HG02763 (cell line): ENCODE measurements at regions not wholly inside any gene's neighbourhood (a gene's known extent, or its start where the extent isn't known, plus 50 kb on each side); places are given as distances from the start of the nearest gene placed in this dataset.
"Not testable (repeated sequence)": the region's sequence is repeated elsewhere in the genome, so short reads cannot be mapped to it uniquely, and the experiment has no call there.

Experiments used
- ATAC-seq: cut with Tn5 transposase; IDR thresholded peaks from one replicate; pipeline ENCODE4 v1.9.1; 2021; ENCODE audit warnings: mild to moderate bottlenecking, moderate library complexity; ENCODE audit not compliant: unreplicated experiment

DNA sequence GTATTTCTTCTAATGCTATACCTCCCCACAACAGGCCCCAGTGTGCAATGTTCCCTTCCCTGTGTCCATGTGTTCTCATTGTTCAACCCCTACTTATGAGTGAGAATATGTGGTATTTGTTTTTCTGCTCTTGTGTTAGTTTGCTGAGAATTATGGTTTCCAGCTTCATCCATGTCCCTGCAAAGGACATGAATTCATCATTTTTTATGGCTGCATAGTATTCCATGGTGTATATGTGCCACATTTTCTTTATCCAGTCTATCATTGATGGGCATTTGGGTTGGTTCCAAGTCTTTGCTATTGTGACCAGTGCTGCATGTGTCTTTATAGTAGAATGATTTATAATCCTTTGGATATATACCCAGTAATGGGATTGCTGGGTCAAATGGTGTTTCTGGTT is 95.7 kb upstream of the HEY2 start:
- ATAC-seq: not testable (repeated sequence)

DNA sequence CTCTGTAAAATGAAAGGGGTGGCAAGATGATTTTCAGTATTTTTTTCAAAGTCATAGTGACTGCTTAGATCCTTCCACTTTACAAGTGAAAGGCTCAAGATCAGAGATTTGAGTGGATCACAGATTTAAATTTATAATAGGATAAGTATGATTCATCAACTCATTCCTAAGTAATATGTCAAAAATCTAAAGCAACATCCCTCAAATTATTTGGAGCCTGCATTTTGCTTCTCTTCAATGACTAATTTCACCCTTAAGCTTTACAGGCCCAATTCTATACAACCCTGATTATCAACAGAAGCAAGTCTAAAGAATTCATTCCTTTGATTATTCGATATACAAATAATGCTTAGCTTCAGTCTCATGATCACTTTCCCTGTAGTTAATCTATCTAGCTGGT is 93.9 kb upstream of the HEY2 start:
- no peak for ATAC-seq

DNA sequence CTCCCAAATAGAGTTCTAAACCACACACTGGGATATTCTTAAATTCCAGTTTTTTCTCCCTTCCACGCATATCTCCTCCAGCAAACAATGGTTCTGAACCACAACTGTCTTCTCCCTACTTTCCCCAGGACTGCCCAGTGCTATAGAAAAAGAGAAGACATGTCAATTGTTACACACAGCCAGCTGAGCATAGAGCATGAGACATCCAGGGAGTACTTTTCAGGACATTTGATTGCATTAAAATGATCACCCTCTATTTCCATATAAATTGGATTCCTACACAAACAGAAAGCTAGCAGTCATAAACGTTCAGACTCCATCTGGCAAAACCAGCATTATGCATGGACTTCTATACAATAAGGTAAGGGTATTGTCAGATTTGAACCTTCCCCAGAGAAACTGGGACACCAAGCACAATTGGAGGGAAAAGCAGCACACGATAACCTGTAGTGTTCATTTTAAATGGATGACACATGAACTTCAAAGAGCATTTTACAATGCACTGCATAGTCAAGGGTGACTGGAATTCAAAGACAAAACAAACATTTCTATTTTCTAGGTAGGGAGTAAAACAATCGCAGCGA is 93.1 kb upstream of the HEY2 start:
- ATAC-seq: no peak

DNA sequence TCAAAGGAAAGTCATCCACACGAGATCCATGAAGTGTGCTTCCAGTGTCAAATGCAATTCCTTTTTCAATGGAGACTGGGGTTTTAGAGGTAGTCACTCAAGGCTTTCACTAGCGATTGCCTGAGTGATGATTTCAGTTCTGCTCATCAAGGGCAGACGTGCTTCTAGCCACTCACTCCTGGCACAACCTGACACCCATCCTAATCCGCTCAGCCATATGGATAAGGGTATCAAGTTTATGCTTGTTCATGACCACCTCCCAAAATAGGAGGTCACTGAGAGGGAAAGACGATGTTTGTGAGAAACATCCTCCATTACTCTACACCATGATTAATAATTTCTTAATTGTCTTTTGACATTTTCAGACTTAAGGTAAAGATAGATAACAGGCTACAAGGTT is 91.3 kb upstream of the HEY2 start:
- no peak for ATAC-seq

DNA sequence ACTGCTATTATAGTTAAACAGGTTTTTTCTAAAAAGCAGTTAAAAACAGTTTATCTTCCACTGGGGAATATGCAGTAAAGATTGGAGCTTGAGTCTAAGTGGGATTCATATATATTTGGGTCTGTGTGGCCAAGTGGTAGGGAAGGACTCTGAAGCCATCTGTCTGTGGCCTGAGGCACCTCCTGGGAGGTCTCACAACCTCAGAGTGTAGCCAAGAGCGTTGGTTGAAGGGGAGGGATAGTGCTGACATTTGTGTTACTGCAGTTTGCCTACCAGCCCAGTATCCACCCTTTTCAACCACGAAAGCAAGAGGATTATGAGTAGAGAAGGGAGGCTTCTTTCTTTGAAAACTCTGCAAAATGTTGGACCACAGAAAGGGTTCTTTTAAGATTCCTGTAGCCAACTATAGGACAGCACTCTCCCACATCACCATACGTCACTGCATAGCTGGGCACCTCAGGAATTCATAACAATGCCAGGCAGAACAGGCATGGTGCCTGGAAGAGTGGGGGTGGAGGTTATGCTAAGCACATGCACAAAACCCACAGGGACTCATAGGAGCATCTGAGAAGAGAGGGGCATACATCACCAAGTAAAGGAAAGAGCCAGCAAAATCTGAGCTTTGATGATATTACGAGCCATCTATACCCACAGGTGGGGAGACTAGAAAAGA is 90.5 kb upstream of the HEY2 start:
- no peak for ATAC-seq

DNA sequence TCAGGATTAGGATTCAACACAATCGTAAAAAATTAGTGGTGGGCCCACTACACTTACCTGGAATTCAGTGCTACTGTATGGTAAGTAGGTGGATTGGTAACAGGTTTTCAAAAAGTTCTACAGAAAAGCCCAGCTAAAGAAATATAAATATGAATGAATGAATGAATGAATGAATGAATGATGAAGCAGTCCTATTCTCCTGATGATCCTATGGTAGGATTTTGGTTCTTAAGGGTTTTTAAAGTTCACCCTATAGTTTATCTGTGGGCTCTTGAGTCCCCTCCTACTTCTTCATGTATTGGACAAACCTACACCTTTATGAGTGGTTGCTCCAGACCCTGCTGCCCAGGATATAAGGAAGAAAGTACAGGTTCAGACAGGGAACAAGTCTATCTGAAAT is 89.5 kb upstream of the HEY2 start:
- ATAC-seq: no peak

DNA sequence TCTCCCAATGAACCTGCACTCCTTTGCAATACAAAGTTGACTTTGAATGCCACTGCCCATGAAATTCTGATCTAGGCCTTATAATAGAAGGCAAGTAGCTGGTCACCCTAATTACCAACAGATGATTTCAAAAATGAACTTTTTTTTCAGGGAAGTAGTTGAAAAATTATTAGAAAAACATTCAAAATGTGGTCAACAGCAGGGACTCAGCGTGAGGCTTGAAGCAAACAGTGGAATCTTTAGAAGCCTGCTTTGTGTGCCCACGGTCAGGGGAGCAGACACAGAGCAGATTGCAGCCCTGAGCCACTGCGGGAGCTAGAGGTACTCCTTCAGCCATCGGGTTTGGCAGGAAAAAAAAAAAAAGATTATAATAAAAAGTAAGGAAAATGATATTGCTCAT is 87.1 kb upstream of the HEY2 start:
- ATAC-seq: no peak

DNA sequence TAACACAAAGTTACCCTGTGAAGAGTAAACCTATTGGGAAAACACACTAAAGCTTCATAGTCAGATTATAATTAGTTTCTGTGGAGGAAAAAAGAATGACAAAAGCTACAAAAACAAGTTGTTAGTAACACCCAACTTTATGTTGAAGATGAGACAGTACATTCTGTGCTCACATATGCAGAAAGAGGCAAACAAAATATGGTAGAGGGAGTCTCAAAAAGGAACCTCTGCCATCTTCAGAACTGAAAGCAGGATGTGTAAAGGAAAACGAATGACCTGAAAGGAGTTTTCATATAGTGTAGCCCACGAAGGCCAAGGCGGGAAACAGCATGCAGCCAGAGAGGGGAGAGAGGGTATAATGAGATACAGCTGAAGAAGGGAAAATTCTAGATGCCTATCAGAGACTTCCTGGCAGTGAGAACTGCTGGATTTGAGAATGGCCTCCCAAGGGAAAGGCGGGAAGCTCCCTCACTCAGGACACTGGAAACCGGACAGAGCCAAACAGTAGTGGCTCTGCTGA is 84.1 kb upstream of the HEY2 start:
- no peak for ATAC-seq

DNA sequence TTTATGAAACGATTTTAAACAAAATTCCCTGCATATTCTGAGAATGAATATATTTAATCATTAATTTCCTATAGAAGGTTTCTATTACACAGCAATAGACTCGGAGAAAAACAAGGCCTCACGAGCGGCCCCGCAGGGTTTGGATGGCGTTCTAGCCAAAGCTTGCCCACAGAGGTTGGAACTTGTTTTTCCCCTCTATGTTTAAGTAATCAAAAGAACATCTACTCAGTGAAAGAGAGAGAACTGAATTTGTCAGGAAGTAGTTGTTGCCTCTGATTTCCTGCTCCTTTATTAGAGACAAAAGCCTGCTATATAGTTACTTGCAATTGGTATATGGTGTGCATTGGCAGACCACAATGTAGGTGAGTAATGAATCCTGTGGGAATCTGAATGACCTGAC is 82.1 kb upstream of the HEY2 start:
- no peak for ATAC-seq

DNA sequence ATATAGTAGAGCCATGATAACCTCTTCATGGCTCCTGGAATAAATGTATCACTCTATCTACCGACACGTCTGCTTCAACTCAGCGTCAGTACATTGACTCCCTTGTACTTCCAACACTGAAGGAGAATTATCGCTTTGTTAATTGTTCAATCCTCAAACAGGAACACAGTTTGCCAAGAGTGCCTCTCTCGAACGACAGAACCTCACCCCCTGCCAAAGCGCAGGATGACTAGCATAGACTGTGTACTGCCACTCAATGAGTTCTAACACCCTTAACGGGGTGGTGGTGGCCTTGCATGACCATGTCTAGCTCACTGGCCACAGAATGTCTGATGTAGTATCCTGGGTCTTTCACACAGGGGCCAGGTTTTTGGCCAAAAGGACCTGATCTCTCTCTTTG is 81.4 kb upstream of the HEY2 start:
- no peak for ATAC-seq

DNA sequence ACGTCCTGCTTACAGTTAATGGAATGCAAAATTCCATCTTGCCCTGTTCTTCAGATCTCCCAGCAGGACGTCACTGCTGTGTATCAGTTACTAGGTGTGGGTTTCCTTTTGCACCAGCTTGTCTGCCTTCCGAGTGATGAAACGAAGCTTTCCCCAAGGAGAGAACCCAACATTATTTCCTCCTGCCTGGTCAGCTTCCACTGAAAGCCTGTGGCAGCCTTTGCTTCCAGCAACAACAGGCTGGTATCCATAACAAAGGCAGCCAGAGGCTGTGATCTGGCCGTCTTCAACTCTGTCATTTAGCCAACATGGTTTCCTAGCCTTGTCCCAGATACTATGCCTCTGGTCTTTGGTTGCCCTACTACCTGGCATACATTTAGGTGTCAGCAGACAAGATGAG is 78.9 kb upstream of the HEY2 start:
- ATAC-seq: no peak

DNA sequence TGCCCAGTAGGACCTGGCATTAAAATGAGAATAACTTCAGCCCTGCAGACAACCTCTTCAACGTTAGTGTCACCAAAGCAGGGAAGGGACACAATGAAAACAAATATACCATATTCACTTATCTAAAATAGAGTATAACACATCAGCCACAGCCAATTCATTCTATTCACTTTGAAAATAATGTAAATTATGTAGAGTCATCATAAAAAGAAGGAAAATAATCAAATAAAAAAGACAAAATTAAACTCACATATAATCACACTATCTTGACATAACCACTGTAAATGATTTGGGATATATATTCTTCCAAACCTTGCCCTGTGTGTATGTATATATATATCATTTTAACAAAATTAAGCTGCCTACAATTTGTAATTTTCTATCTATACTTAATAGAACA is 78.1 kb upstream of the HEY2 start:
- ATAC-seq: no peak

DNA sequence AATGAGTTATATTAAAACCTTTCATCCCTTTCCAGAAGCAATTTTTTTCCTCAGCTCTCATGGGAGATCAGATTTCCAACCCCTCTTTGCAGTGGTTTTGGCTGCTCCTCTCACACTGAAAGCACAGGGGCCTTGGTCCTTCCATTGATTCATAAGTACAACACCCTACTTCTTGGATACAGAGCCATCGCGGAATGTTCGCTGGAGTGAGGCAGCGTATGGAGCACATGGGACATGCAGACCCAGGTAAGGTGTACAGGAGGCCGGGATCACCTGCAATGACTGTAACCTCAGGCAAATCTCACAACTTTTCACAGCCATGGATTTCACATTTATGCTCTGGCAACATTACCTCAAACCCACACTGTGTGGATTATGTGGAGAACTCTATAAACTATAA is 75.2 kb upstream of the HEY2 start:
- ATAC-seq: no peak

DNA sequence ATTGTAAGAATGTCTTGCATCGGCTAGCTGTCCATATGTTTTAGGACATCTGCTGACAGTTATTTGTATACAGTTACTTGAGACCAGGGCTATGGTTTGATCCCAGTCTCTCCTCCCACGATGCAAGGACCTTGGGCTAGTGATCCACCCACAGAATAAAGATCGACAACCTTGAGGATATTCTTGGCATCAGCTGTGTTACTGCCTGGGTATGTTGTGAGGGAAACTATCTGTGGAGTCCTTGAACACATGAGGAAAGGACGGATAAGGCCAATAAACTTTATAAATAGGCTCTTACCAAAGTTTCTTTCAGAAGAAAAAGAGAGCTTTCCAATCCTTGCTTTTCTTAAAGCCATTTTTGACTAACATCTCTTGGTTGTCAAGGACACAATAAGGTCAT is 70.8 kb upstream of the HEY2 start:
- no peak for ATAC-seq

DNA sequence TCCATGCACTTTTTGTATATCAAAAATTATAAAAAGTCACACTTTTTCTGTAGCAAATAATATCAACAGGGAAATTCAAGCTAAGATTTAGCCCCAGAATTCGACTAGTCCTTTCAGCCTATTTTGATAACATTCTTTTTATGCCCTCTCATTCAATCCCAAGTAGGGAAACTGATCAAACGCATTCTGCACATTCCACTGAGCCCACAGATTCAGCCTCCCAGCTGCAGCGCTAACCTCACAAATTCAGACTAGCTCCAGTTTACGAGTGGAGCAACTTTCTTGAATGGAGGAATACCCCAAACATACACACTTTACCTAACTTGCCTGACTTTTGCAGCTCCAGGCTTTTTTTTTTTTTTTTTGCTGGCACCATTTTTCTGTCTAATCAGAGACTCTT is 70.3 kb upstream of the HEY2 start:
- no peak for ATAC-seq

DNA sequence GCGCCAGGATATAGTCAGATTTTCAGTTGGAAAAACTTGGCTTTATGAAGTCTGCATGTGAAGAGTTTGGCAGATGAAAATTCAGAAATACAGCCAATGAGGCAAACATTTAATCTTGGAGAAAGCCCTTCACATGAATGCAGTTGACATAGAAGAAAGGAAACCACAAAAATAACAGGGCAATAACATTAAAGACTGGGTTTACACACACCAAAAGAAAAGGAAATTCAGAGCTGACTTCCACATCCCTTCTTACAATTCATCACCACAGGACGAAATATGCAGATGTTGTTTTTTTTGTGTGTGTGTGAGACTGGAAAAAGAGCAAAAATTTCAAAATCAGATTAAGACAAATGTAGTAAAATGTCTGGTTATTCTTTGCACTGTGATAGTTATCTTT is 69.8 kb upstream of the HEY2 start:
- ATAC-seq: no peak

DNA sequence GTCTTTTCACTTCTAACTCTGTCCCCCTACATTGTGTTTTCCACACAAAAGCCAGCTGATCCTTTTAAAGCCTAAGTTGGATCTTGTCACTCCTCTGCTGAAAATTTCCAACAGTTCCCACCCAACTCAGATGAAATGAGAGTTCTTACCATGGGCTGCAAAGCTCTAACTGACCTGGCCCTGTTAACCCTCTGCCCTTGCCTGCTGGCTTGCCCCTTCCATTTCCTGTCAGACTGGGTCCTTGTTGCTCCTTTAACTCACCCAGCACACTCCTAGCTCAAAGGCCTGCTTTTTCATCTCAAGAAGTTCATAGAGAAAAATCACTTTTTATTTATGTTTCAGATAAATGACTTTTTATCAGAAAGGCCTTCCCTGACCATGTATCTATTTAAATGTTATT is 66.5 kb upstream of the HEY2 start:
- no peak for ATAC-seq

DNA sequence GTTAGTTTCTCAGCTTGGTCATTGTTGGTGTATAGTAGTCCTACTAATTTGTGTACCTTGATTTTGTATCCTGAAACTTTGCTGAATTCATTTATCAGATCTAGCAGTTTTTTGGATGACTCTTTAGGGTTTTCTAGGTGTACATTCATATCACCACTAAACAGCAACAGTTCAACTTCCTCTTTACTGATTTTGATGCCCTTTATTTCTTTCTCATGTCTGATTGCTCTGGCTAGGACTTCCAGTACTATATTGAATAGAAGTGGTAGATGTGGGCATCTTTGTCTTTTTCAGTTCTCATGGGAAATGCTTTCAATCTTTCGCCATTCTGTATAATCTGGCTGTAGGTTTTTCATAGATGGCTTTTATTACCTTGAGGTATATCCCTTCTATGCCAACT is 61.3 kb upstream of the HEY2 start:
- no peak for ATAC-seq

DNA sequence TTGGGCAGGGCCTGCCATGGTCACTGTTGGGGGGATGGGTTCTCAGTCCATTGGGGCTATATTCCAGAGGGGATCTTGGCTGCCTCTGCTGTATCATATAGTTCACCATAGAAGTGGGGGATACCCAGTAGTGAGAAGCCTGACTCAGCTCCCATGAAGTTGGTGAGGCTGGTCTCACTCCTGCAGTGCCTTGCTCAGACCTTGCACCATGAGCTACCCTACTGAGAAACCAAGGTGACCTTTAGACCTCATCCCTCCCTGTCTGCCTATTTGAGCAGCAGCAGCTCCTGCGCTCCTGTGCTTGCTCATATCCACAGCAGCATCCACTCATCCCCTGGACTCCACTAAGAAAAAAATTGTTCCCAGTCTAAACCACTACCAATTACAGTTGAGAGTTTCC is 56.0 kb upstream of the HEY2 start:
- ATAC-seq: no peak

DNA sequence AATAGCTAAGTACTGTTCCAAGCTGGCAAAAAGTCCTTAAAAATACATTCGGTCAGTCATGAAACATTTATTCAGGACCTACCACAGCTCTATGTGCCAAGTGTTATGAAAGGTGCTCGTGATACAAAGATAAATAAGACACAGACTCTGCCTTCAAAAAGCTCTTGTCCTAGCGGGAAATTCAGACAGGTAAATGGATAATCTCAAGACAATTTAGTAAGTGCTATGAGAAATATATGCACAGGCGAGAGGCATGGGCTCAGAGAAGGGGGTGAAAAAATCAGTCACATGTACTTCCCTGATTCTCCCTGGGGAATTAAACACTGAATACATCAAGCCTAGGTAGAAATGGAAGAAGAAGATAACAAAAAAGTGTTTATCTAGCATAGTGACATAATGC is 49.8 kb upstream of the HEY2 start:
- no peak for ATAC-seq
